ENCODE measurements at regions not wholly inside any gene's neighbourhood (a gene's known extent, or its start where the extent isn't known, plus 50 kb on each side); places are given as distances from the start of the nearest gene placed in this dataset.

DNA sequence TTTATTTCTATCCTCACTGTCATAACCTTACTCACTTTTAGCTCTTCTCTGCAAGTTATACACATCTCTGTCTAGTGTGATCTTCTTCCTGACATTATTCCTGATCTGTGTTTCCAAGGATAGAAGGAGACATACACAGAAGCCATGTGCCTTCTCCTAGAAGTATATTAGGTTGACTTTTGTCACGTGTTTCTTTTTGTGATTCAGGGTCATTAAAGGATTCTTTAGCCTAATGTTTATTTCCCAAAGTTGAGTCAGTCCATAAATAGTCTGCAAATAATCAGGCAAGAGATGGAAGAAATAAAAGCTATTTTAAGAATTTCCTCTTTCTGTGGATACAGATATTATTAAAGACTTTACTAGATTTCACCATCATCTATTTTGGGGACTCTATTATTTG, 214.1 kb upstream of the GOT2 start:
- TF ChIP-seq, protein P1, sequence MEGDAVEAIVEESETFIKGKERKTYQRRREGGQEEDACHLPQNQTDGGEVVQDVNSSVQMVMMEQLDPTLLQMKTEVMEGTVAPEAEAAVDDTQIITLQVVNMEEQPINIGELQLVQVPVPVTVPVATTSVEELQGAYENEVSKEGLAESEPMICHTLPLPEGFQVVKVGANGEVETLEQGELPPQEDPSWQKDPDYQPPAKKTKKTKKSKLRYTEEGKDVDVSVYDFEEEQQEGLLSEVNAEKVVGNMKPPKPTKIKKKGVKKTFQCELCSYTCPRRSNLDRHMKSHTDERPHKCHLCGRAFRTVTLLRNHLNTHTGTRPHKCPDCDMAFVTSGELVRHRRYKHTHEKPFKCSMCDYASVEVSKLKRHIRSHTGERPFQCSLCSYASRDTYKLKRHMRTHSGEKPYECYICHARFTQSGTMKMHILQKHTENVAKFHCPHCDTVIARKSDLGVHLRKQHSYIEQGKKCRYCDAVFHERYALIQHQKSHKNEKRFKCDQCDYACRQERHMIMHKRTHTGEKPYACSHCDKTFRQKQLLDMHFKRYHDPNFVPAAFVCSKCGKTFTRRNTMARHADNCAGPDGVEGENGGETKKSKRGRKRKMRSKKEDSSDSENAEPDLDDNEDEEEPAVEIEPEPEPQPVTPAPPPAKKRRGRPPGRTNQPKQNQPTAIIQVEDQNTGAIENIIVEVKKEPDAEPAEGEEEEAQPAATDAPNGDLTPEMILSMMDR (IDR thresholded peaks at IDR 0.05) = no peak
- no peak for TF ChIP-seq POLR2A (IDR thresholded peaks at IDR 0.05; ENCODE audit: low read length)
- TF ChIP-seq ESRRA (IDR thresholded peaks at IDR 0.05; ENCODE audit: borderline replicate concordance, low read length) = no peak
- no peak for TF ChIP-seq SREBF2 (IDR thresholded peaks at IDR 0.05)
